GM19452 (cell line): ENCODE measurements at regions not wholly inside any gene's neighbourhood (a gene's known extent, or its start where the extent isn't known, plus 50 kb on each side); places are given as distances from the start of the nearest gene placed in this dataset.

Experiments
- ATAC-seq: cut with Tn5 transposase; IDR thresholded peaks from one replicate; pipeline ENCODE4 v1.9.1; 2021; ENCODE audit not compliant: unreplicated experiment

DNA sequence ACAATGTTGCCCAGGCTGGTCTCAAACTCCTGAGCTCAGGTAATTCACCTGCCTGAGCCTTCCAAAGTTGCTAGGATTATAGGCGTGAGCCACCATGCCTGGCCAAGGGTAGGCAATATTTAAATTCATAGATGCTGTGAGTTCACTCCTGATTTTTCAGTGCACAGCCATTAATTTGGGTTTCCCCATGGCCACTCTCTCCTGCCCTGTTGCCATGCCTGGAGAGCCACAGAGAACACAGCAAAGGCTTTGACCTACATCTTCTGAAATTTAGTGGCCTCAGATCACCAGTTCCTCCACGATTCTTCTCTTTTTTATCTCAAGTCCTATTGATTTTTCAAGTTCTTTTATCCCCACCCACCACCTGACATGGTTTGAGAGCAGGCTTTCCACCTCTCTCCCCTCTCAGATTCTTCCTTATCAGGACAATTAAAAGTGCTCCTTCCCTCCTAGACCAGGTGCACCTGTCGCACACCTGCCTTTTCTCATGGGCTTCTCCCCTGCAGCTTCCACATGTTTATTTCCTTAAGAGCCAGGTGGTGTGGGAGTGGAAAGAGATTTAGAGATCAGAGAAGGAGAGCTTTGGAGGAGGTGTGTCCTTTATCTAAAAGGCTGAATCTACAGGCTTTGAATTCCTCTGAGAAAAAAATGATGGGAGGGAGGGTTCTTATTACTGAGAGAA is 123.8 kb downstream of the ADRA2A start:
- no peak for ATAC-seq

DNA sequence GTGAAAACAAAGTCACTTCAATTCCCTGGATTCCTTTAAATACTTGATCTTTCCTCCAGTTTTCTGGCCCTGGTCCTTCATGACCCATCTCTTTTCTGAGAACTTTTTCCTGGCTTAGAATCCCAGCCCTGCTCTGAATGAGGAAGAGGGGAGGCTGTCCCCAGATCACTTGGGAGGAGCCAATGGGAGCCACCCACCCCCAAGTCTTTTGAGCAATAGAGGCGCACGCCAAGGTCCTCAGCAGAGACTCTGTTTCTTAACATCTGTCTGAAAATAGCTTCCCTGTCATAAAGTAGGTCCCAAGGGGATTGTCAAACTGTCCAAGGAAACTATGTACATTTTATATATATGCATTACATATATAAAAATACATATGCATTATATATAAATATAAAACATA is 126.8 kb downstream of the ADRA2A start:
- ATAC-seq = no peak

DNA sequence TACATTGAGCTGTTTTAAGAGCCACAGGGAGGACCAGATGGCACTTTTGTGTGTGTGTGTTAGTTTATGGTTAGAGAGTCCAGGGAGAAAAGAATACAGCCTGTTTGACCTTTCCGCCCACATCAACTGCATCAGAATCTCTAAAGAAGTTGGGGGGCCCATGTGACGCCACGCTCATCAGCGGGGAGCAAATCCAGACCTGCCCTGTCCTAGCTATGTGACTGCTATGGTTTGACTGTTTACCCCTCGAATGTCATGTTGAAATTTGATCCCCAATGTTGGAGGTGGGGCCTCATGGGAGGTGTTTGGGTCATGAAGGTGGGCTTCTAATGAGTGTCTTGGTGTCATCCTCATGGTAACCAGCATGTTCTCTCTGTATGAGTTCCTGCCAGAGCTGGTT is 128.0 kb downstream of the ADRA2A start:
- ATAC-seq = no peak

DNA sequence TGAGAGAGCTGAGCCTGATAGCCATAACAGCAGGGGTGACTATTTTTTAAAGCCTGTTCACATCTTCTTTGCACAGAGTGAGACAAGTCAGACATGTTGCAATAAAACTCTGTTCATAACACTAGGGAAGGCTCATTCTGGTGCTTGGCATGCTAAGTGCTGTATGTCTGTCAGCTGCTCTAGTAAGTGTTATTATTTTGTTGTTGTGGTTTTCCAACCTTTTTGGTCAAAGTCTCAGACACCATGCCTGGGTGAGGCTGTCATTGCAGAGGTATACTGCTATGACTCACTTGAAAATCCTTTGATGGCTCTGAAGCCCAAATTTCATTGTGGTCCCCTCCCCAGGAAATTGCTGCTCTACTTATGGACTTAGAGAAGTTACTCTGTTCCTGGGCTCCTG is 129.7 kb downstream of the ADRA2A start:
- no peak for ATAC-seq

DNA sequence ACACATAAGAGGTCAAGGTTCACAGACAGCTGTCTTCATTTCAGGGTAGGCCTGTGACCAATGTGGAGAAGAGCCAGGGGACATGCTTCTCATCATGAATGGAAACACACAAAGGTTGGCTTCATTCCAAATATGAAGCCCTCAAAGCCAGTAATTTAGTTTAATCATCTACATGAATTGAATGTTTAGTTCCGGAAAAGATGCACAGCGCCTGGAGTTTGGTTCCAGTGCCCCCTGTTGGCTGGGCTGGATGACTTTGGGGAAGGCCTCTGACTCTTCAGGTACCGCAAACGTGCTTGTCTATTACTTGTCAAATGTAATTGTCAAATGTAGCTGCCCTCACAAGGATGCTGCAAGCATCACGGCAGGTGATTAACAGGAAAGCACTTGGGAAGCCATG is 130.7 kb downstream of the ADRA2A start:
- ATAC-seq = no peak

DNA sequence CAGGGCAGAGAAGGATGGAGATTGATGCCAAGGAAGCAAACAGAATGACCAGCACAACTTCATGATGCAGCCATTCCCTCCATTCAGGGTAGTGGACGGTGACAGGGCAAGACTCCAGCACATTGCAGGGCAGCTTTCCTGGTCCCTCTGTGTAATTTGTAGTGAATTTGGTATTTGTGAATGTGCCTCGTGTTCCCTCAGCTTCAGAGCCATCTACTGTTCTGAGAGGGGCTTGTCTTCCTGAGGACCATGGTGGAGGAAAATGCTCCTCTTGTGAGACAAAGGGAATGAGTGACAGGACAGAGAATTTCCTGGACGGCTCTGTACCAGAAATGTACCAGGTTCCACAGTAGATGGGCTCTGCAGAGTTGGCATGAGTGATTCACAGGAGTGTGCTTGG is 132.1 kb downstream of the ADRA2A start:
- no peak for ATAC-seq

DNA sequence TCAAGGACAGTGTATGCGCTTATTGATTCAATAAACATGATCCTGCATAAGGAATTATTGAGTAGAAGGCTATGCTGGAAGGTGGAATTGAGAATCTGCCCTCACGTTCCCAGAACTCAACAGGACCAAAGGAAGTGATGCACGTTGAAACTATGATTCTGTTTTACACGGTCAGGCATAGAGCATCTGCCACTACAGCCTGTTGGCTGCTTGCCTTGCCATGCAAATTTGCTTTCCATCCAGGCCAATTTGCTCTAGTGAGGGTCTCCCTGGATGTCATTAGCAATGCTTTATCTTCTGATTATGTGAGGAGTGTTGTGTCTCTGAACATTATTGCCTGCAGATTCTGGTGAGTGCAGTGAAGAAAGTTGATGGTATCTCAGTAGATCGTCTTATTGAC is 132.9 kb downstream of the ADRA2A start:
- no peak for ATAC-seq

DNA sequence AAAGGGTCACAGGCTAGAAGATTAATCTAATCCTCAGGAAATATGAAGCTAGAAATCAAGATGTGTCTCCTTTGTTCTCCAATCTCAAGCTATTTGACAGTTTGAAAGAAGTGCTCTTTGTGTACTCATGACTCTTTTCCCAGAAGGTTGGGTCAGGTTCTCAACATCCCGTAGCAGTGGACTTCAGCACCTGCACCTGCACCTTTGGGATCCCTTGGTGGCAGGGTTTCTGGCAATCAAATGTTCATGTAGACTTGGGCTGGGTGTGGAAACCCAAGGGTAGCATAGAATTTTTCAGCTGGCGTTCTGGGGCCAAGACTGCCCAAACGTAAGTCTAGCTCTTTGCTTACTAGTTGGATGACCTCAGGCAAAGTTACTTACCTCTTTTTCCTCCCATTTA is 134.4 kb downstream of the ADRA2A start:
- no peak for ATAC-seq

DNA sequence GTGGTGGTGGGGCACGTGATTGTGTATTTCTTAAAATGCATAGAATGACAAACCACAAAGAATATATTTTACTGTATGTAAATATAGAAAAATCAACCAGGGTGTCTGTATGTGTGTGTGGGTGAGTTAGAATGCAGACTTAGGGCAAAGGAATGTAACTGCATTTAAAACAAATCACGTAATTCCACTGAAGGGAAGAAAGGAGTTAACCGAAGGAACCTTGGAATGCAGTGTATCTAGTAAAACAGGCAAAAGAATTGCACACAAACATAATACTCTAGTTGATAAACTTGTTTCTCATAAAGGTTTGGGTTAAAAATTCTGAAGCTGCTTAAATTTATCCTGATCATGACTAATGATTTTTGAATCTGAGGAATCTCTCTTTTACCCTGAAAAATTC is 134.9 kb downstream of the ADRA2A start:
- no peak for ATAC-seq

DNA sequence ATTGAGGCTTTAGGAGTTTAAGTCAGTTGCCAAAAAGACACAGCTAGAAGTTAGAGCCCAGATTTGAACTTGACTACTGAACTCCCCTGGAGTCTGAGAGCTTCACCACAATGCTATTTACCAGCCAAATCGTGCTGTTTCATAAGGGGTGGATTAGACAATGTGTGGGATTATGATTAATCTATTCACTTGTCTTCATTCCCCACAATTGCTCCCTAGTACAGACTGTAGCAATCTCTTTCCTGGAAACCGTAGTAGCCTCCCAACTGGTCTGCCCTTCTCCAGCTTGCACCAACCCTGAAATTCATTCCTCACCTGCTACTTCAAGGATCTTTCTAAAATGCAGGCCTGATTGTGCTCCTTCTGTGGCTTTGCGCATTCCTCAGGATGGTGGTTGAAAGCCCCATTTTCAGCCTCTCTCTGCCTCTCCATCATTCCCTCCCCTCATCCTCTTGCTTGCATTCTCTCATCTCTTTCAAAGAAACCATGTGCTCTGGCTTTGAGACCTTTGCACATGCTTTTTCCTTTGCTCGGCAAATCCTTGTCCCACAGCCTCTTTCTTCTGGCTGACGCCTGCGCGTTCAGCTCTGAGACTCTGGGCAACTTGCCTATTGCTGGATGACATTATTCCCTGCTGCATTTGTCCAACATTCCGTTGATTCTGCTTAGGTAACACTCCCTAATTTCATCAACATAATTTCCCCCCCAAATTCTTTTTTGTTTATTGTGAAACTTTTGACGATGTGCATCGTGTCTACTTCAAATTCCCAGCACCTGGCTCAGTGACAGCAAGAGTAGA is 145.1 kb downstream of the ADRA2A start:
- no peak for ATAC-seq

DNA sequence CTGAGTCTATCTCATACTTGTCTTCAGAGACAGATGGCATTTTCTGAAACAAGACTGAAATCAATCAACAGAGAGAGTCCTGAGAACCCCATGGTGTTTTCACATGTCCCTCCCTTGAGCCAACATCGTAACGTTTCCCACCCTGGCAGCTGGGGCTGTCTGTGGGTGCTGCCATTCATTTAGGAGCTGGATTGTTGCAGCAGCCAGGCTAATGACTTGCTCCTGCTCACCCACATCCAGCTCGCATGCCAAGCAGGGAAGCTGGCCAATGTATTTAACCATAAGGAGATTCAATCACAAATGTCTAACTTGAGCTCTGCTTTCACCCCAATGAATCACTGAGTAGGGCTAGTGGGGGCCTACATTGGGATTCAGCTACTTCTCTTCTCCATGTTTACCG is 146.1 kb downstream of the ADRA2A start:
- no peak for ATAC-seq

DNA sequence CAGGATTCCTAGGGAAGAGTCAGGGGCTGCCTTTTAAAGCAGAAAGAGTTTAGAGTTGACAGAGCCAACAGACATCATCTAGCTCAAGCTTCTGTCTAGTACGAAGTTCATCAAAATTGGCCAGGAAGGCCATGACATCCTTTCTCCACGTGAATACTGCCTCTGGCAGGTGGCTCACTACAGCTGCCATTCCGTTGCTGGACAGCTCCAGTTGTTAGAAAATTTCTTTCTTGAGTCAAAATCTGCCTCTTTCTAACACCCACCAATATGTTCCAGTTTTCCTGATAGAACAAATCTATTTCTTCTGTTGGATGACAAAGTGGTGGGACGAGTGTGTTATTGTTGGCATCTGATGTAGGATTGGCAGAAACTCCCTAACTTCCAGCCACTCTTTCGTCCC is 154.9 kb downstream of the ADRA2A start:
- no peak for ATAC-seq

DNA sequence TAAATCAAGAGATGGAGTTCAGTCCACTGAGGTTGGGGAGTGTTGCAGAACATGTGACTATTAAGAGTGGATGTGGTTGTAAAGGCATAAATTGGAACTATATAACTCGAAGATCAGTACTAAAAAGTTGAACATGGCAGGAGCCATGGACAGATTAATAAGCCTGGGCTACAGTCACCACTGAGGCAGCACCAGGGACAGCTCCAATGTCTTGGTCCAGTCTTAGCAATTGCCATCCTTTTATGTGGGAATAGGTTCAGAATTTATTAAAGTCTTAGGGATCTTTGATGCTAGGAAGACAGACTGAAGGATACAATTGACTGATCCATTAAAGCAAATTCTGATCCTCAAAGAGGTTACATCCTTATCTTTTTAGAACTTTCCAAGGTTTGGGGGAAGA is 156.6 kb downstream of the ADRA2A start:
- no peak for ATAC-seq

DNA sequence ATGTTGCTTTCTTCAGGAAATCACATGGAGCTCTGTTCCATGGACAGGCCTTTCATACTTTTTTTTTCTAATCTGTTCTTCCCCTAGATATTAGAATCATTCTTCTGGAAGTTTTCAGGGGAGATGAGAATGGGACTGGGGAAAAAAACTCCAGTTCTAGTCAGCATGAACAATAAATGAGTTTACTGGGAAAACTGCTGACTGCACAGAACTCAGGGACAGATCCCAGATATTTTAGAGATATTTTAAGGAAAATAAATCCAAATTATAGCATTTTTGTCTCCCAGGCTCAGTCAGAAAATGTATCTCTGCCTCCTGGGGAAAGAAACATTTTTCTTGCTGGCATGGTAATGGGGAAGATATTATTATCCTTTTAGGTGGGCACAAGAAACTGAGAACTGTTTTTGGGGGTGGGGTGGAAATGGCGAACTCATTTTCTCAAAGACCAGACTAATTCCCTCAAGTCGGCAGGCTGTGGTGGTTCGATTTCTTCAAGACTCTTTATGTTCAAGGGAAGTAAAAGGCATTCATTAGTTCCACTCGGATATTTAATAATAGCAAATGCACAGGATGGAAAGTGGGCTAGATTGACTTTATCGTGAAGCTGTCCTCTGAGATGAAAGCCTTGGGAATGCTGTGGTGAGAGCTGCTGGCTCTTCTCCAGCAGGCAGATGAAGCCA is 157.5 kb downstream of the ADRA2A start:
- ATAC-seq = no peak

DNA sequence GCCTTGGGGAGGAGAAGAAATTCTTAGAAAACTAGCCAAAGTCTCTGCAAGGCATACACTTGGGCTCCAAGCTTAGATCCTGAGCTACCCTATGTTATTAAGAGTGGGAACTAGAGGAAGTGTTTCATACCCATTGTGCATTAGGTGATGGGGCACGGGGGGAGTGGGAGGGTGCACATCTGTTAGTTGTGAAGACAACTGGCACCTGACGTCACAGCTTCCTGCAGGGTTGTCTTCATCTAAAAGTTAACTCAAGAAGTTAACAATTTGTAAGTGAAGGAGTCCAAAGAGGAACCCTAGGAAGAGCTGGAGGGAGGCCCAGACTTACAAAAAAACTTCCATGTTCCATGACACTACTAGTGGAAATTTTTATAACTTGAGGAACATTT is 158.1 kb downstream of the ADRA2A start:
- no peak for ATAC-seq

DNA sequence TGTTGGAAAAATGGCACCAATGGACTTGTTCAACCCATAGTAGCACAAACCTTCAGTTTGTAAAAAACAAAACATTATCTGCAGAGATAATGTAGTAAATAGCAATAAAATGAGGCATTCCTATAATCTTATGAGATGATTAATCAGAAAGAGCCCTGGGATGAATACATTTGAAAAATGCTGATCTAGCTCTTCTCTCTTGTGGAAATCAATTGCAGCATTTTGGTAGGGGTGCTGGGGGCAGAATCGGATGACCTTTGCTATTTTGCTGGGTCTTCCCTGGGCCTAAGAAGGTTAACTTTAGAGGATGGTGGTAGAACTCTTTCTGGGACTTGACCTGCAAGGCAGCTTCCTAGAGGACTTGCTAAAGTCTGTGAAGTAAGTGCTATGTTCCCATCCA is 163.5 kb downstream of the ADRA2A start:
- ATAC-seq = no peak

DNA sequence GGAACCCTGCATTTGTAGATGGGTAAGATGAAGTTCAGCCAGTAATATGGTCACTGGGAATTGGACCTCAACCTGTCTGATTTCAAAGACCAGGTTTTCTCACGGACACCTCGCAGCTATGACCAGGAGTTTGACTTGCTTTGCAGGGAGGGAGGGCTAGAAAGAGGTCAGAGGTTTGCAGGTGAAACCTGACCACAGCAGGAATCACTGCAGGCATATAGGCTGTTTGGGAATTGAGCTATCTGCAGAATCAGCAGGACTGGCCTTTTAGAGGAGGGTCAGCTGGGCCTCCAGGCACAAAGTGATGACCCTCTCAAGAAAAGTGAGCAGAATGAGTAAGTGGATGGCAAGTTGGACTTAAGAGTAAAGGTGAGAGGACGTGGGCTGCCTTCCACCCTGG is 166.3 kb downstream of the ADRA2A start:
- no peak for ATAC-seq

DNA sequence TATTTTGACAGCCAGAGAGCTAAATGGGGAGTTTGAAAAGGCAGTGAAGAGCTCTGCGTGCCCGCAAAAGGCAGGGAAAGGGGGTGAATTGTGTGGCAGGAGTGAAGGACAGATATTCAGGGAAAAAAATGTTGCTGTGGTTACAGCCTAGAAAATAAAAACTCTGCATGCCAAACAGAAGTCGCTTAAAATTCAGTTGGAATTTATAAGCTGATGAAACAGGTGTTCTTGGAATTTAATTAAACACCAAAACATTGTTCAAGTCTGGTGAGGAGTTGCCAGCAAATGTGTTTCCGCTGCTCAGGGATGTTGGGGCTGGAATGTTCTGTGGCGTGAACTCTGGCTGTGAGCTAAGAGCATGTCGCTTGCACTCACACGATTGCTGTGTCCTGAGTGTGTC is 169.3 kb downstream of the ADRA2A start:
- no peak for ATAC-seq

DNA sequence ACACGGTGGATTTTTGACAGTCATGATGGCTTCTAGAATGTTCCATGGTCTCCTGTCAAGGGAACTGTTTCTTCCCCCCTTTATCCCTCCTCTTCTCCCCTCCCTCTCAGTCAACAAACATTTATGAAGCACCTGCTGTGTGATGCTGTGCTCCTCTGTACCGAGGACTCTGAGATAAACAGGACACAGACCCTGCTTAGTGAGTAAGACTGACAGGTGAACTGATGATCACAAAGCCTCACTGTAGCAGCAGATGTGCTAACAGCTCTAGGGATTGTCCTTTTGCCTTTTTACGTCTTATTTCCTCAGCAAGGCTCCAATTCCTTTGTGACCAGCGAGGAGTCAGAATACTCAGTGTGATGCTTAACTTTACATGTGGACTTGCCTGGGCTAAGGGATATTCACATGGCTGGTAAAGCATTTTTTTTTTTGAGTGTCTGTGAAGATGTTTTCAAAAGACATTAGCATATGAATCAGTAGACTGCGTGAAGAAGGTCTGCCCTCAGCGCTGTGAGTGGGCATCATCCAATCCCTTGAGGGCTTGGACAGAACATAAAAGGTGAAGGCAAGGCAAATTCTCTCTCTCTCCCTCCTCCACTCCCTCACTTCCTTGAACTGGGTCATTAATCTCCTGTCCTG is 170.1 kb downstream of the ADRA2A start:
- no peak for ATAC-seq

DNA sequence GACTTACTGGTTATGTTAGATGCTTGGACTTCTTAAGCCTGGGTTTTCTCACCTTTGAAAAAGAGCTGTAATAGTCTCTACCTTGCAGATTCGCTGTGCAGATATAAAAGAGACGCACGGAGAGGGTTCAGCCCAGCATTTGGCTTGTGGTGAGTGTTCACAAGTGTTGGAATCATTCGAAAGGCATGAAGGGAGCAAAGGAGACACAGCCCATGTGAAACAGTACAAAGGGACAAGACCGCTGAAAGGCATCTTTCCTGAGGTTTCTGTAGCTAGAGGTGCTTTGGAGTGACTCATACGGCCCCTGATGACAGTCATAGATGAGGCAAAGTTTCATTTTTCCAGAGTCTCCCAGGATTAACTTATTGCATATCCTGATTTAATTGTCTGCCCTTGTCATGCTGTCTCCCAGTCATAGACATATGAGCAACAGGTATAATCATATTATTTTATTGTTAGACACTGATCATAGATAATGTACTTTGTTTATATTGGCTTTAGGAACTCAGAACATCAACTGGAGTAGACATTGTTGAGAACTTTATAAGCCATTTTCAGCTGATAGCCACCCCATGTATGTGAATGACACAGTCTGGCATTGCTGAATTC is 171.1 kb downstream of the ADRA2A start:
- ATAC-seq = no peak

DNA sequence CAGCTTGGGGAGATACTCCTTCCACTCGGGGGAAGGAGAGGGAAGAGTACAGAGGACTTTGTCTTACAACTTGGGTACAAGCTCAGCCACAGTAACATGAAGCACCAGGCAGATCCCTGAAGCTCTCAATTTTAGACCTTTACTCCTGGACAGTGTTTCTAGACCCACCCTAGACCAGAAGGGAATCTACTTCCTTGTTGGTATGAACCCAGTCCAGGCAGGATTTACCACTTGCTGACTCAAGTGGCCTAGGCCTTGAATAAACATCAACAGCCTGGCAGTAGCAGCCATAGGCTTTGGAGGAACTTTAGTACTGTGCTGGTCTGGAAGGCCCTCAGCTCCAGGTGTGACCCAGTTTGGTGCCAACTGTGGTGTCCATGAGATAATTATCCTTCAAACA is 173.1 kb downstream of the ADRA2A start:
- ATAC-seq = no peak
